ENCODE measurements at regions not wholly inside any gene's neighbourhood (a gene's known extent, or its start where the extent isn't known, plus 50 kb on each side); places are given as distances from the start of the nearest gene placed in this dataset.

DNA sequence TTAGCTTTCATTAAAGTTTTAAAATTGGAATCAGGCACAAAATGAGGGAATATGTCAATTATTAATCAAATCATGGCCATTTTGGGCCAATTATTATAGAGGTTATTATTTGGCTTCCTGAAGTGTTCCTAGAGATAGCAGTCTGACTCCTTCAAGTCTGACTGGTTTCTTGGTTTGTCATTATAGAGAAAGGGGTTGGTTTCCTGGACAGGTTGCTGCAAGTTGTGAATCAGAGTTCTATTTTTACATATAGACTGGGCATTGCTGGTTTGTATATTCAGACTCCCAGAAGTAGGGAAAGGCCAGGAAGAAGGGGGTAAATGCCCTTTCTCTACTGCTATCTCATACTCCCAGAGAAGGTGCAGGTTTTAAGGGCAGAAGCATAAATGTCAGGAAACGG, 121.4 kb upstream of the CEP162 start:
- Histone ChIP-seq H3K27me3 (ENCODE audit: insufficient read depth, low read length) (peaks cover 2% of the 10 kb centered on the region), H3K4me2 (ENCODE audit: insufficient read depth, low read length) (no peak overlapping the region), H3K9me3 (ENCODE audit: low read depth, low read length) (no peaks in the 10 kb centered on the region), H3K27ac (ENCODE audit: low read depth, low read length) (no peak overlapping the region), H4K20me1 (ENCODE audit: insufficient read depth, low read length) (no peaks in the 10 kb centered on the region), H3K79me2 (ENCODE audit: insufficient read depth, low read length) (no peaks in the 10 kb centered on the region), H3K4me3 (ENCODE audit: insufficient read depth, low read length) (no peak overlapping the region), H2AFZ (ENCODE audit: low read length) (no peak overlapping the region), H3K36me3 (ENCODE audit: insufficient read depth, low read length) (no peaks in the 10 kb centered on the region), H3K4me1 (ENCODE audit: insufficient read depth, low read length) (no peaks in the 10 kb centered on the region)
- no peak for DNase-seq (ENCODE audit: insufficient read length, low spot score, missing footprints)
- TF ChIP-seq, protein P1, sequence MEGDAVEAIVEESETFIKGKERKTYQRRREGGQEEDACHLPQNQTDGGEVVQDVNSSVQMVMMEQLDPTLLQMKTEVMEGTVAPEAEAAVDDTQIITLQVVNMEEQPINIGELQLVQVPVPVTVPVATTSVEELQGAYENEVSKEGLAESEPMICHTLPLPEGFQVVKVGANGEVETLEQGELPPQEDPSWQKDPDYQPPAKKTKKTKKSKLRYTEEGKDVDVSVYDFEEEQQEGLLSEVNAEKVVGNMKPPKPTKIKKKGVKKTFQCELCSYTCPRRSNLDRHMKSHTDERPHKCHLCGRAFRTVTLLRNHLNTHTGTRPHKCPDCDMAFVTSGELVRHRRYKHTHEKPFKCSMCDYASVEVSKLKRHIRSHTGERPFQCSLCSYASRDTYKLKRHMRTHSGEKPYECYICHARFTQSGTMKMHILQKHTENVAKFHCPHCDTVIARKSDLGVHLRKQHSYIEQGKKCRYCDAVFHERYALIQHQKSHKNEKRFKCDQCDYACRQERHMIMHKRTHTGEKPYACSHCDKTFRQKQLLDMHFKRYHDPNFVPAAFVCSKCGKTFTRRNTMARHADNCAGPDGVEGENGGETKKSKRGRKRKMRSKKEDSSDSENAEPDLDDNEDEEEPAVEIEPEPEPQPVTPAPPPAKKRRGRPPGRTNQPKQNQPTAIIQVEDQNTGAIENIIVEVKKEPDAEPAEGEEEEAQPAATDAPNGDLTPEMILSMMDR (IDR thresholded peaks at IDR 0.05; ENCODE audit: extremely low read depth, low read depth, low read length) = no peak

DNA sequence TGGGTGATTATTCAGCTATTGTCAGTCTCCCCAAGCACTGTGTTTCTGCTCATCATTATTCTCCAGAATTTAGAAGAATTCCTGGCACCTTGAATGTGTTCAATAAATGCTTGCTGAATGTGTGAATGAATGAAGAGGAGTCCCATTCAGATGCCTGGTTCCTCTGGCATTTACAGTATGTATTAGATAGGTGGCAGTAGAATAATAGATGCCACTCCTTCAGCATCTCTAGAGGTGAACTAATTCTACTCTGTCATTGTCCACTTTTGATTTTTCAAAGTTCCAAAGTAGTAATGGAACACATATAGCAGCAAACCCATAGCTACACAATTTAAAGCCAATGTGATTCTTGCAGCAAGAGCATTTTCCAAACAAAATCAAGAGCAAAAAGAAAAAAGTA, 118.9 kb upstream of the CEP162 start:
- DNase-seq (ENCODE audit: insufficient read length, low spot score, missing footprints) = no peak
- Histone ChIP-seq H3K36me3 (ENCODE audit: insufficient read depth, low read length) (no peaks in the 10 kb centered on the region), H4K20me1 (ENCODE audit: insufficient read depth, low read length) (no peaks in the 10 kb centered on the region), H3K4me2 (ENCODE audit: insufficient read depth, low read length) (no peak overlapping the region), H3K4me3 (ENCODE audit: insufficient read depth, low read length) (no peak overlapping the region), H3K9me3 (ENCODE audit: low read depth, low read length) (no peaks in the 10 kb centered on the region), H3K27me3 (ENCODE audit: insufficient read depth, low read length) (no peaks in the 10 kb centered on the region), H3K4me1 (ENCODE audit: insufficient read depth, low read length) (no peaks in the 10 kb centered on the region), H3K27ac (ENCODE audit: low read depth, low read length) (no peak overlapping the region), H3K79me2 (ENCODE audit: insufficient read depth, low read length) (no peaks in the 10 kb centered on the region), H2AFZ (ENCODE audit: low read length) (no peak overlapping the region)
- TF ChIP-seq, protein P1 (IDR thresholded peaks at IDR 0.05; ENCODE audit: extremely low read depth, low read depth, low read length) = peak; percentile 38

DNA sequence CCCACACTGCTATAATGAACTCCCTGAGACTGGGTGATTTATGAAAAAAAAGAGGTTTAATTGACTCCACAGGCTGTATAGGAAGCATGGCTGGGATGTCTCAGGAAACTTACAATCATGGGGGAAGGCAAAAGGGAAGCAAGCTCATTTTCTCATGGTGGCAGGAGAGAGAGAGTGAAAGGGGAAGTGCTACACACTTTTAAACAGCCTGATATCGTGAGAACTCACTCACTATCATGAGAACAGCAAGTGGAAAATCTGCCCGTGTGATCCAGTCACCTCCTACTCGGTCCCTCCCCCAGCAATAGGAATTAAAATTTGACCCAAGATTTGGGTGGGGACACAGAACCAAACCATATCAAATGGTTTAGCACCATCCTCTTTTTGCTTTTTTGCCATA, 116.6 kb upstream of the CEP162 start:
- Histone ChIP-seq H3K4me3 (ENCODE audit: insufficient read depth, low read length) (no peak overlapping the region), H3K9me3 (ENCODE audit: low read depth, low read length) (no peaks in the 10 kb centered on the region), H4K20me1 (ENCODE audit: insufficient read depth, low read length) (no peaks in the 10 kb centered on the region), H3K79me2 (ENCODE audit: insufficient read depth, low read length) (no peaks in the 10 kb centered on the region), H2AFZ (ENCODE audit: low read length) (no peak overlapping the region), H3K27ac (ENCODE audit: low read depth, low read length) (no peak overlapping the region), H3K4me1 (ENCODE audit: insufficient read depth, low read length) (no peaks in the 10 kb centered on the region), H3K4me2 (ENCODE audit: insufficient read depth, low read length) (no peak overlapping the region), H3K36me3 (ENCODE audit: insufficient read depth, low read length) (no peaks in the 10 kb centered on the region), H3K27me3 (ENCODE audit: insufficient read depth, low read length) (no peaks in the 10 kb centered on the region)
- TF ChIP-seq, protein P1 (IDR thresholded peaks at IDR 0.05; ENCODE audit: extremely low read depth, low read depth, low read length) = no peak
- DNase-seq (ENCODE audit: insufficient read length, low spot score, missing footprints) = no peak

DNA sequence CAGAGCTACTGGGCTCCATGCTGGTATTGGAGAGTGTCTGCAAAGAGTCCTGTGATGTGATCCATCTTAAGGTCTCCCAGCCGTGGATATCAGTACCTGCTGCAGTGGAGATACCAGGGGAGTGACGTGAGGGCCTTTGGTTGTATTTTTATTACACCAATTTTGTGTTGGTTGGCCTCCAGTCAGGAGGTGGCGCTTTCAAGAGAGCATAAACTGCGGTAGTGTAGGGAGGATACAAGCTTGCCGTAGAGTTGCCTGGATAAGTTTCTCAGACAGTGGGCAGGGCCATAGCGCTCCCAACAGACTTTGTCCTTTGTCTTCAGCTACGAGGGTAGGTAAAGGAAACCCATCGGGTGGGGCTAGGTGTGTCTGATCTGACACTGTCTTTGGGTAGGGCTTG, 113.0 kb upstream of the CEP162 start:
- no peak for DNase-seq (ENCODE audit: insufficient read length, low spot score, missing footprints)
- H3K79me2 ChIP-seq (ENCODE audit: insufficient read depth, low read length) = no peaks in the 10 kb centered on the region
- no peak overlapping the region for H3K27ac ChIP-seq (ENCODE audit: low read depth, low read length)
- TF ChIP-seq, protein P1 (IDR thresholded peaks at IDR 0.05; ENCODE audit: extremely low read depth, low read depth, low read length) = no peak
- H4K20me1 ChIP-seq (ENCODE audit: insufficient read depth, low read length) = no peaks in the 10 kb centered on the region
- no peak overlapping the region for H2AFZ ChIP-seq (ENCODE audit: low read length)
- H3K4me3 ChIP-seq (ENCODE audit: insufficient read depth, low read length) = no peak overlapping the region
- no peaks in the 10 kb centered on the region for H3K9me3 ChIP-seq (ENCODE audit: low read depth, low read length)
- H3K4me1 ChIP-seq (ENCODE audit: insufficient read depth, low read length) = no peaks in the 10 kb centered on the region
- no peak overlapping the region for H3K4me2 ChIP-seq (ENCODE audit: insufficient read depth, low read length)
- no peaks in the 10 kb centered on the region for H3K36me3 ChIP-seq (ENCODE audit: insufficient read depth, low read length)
- H3K27me3 ChIP-seq (ENCODE audit: insufficient read depth, low read length) = no peaks in the 10 kb centered on the region
